ENCODE measurements at regions not wholly inside any gene's neighbourhood (a gene's known extent, or its start where the extent isn't known, plus 50 kb on each side); places are given as distances from the start of the nearest gene placed in this dataset.
"Not testable (repeated sequence)": the region's sequence is repeated elsewhere in the genome, so short reads cannot be mapped to it uniquely, and the experiment has no call there.

DNA sequence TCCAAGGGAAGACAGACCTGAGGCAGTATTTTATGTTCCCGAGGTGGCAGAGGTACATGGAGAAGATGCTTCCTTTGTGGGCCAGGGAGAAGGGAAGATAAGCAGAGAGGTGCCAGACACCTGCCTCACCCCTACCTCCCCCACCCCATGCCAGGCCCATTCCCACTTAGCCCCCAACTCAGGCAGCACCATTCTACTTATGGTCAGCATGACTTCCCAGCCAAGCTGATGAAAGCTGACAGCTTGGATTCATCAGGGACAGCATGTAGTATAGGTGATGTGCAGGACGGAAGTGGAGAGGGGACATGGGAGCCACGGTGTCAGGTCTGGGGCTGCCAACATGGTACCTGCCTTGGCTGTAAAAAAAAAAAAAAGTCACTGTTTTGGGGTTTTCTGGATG lies 57.5 kb upstream of the CSPG4 start:
- ChIA-PET POLR2A (interaction anchor here (0.6 kb wide), 1 partner anchor 42 kb away, joined by 4 read pairs; no protein-coding TSS in a partner anchor), CTCF (ENCODE audit: unreplicated experiment) (no interaction called here)
- TF ChIP-seq, protein P1, sequence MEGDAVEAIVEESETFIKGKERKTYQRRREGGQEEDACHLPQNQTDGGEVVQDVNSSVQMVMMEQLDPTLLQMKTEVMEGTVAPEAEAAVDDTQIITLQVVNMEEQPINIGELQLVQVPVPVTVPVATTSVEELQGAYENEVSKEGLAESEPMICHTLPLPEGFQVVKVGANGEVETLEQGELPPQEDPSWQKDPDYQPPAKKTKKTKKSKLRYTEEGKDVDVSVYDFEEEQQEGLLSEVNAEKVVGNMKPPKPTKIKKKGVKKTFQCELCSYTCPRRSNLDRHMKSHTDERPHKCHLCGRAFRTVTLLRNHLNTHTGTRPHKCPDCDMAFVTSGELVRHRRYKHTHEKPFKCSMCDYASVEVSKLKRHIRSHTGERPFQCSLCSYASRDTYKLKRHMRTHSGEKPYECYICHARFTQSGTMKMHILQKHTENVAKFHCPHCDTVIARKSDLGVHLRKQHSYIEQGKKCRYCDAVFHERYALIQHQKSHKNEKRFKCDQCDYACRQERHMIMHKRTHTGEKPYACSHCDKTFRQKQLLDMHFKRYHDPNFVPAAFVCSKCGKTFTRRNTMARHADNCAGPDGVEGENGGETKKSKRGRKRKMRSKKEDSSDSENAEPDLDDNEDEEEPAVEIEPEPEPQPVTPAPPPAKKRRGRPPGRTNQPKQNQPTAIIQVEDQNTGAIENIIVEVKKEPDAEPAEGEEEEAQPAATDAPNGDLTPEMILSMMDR (conservative IDR thresholded peaks at IDR 0.05; ENCODE audit: low read length), result no peak
- no peak for TF ChIP-seq EZH2phosphoT487 (IDR thresholded peaks at IDR 0.05; ENCODE audit: borderline replicate concordance, low read depth, low read length)
- H3K9me3 ChIP-seq (ENCODE audit: low read length), result no peaks in the 10 kb centered on the region
- DNase-seq (ENCODE audit: low spot score), result no peak
- BruUV-seq (replicated peaks), result no TSS peak
- H3K27ac ChIP-seq (ENCODE audit: low read depth, low read length, poor library complexity, severe bottlenecking), result no peak overlapping the region
- H2AFZ ChIP-seq (ENCODE audit: low read length), result no peak overlapping the region
- intact Hi-C loops (cut with micrococcal nuclease; ENCODE audit: unreplicated experiment), result no loop called here
- no peaks in the 10 kb centered on the region for H4K20me1 ChIP-seq (ENCODE audit: insufficient read depth, low read length)
- H3K4me1 ChIP-seq (ENCODE audit: insufficient read depth, low read length, poor library complexity, severe bottlenecking), result no peaks in the 10 kb centered on the region
- no peak overlapping the region for H3K4me3 ChIP-seq (ENCODE audit: low read depth, low read length, poor library complexity, severe bottlenecking)
- H3K9me2 ChIP-seq (ENCODE audit: insufficient read depth, low read length), result no peaks in the 10 kb centered on the region
- no peak overlapping the region for H3K4me2 ChIP-seq (ENCODE audit: low read length)
- no peaks in the 10 kb centered on the region for H3K79me2 ChIP-seq (ENCODE audit: insufficient read depth, low read depth, low read length)
- no peaks in the 10 kb centered on the region for H3K36me3 ChIP-seq (ENCODE audit: insufficient read depth, low read length)

DNA sequence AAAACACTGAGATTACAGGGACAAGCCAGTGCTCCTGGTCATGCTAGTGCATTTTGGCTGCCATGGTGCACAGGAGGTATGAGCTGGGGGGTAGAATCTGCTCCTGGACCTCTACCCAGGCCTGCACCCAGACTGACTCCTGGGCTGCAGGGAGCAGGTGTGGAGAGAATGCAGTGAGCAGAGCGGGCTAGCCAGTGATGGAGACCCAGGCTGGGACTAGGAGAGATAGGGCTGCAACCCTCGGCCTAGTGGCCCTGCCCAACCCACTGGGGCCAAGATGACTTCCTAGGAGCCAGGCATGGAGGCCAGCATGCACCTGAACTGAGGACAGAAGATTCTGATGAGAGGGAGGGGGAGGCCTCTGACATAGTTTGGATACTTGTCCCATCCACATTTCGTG lies 55.9 kb upstream of the CSPG4 start:
- H3K4me3 ChIP-seq (ENCODE audit: low read depth, low read length, poor library complexity, severe bottlenecking); H4K20me1 ChIP-seq (ENCODE audit: insufficient read depth, low read length); H2AFZ ChIP-seq (ENCODE audit: low read length); H3K4me1 ChIP-seq (ENCODE audit: insufficient read depth, low read length, poor library complexity, severe bottlenecking); CTCF ChIA-PET (ENCODE audit: unreplicated experiment); intact Hi-C loops (cut with micrococcal nuclease; ENCODE audit: unreplicated experiment); H3K9me2 ChIP-seq (ENCODE audit: insufficient read depth, low read length); H3K79me2 ChIP-seq (ENCODE audit: insufficient read depth, low read depth, low read length); H3K9me3 ChIP-seq (ENCODE audit: low read length); POLR2A ChIA-PET; BruUV-seq (replicated peaks); H3K4me2 ChIP-seq (ENCODE audit: low read length); H3K36me3 ChIP-seq (ENCODE audit: insufficient read depth, low read length); H3K27ac ChIP-seq (ENCODE audit: low read depth, low read length, poor library complexity, severe bottlenecking); DNase-seq (ENCODE audit: low spot score): not testable (repeated sequence)

DNA sequence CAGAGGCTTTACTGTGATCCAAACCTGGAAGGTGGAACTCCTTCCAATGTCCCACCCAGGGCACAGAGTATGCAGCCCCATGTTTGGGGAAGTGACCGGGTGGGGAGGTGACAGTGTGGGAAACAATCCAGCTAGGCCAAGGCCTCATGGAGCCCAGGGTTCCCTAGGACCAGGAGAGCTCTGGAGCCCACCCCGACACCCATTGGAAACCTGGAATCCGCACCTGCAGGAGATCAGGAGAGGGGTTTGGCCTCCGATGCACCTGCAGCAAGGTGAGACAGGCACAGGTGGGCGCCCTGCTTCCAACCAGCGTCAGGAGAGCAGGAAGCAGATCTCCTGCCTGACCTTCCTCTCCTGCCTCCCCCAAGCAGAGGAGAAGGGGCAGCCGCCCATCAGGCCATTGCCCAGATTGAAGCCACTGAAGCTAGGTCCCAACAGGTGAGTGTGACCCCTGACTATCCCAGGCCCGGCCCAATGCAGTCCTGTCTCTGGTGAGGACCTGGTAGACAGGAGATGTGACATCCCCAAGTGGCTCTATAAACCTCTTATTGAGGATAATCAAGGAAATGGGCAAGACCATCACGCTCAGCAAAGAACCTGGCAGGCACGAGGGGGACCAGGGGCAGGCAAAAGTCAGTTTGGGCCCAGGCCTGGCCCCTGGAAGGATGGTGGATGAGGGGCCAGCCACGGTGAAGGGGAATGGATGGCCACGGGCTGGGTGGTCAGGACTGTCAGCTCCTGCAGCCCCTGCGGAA lies 53.1 kb upstream of the CSPG4 start:
- H3K4me2 ChIP-seq (ENCODE audit: low read length); H3K4me3 ChIP-seq (ENCODE audit: low read depth, low read length, poor library complexity, severe bottlenecking); H3K9me2 ChIP-seq (ENCODE audit: insufficient read depth, low read length); intact Hi-C loops (cut with micrococcal nuclease; ENCODE audit: unreplicated experiment); H3K27ac ChIP-seq (ENCODE audit: low read depth, low read length, poor library complexity, severe bottlenecking); H3K9me3 ChIP-seq (ENCODE audit: low read length); BruUV-seq (replicated peaks); H2AFZ ChIP-seq (ENCODE audit: low read length); H3K4me1 ChIP-seq (ENCODE audit: insufficient read depth, low read length, poor library complexity, severe bottlenecking); CTCF ChIA-PET (ENCODE audit: unreplicated experiment); H3K79me2 ChIP-seq (ENCODE audit: insufficient read depth, low read depth, low read length); H3K36me3 ChIP-seq (ENCODE audit: insufficient read depth, low read length); DNase-seq (ENCODE audit: low spot score); H4K20me1 ChIP-seq (ENCODE audit: insufficient read depth, low read length): not testable (repeated sequence)
- POLR2A ChIA-PET, result interaction anchor here (0.6 kb wide), 1 partner anchor 24 kb away, joined by 3 read pairs; no protein-coding TSS in a partner anchor

DNA sequence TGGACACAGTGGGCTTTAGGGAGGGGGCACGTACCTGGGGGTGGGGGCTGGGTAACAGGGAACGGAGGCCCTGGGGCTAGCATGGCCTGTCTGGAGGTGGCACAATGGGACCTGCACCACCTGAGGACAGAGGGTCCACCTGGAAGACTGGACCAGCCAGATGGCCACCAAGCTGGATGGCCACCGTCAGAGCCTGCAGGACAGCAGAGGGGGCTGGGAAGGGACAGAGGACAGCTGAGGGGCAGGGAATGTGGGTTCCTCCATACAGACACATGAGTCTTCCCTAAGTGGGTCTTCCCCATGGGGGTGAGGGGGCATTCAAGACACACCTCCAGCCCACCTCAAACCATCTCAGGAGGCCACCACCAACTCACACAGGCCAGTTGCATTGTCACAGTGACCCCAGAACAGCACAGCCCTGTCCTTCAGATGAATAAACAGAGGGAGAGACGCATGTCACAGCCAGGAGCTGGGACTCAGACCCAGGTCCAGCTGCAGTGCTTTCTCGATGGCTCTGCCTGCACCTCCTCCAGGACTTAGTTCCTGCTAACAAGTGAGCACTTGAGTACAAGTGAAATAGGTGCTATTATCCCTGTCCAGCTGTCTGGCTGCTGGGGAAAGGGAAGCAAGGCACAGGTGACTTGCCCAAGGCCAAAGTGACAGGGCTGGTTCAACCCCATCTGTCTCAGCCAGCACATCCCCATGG lies 52.4 kb upstream of the CSPG4 start:
- intact Hi-C loops (cut with micrococcal nuclease; ENCODE audit: unreplicated experiment); BruUV-seq (replicated peaks); H4K20me1 ChIP-seq (ENCODE audit: insufficient read depth, low read length); H3K4me1 ChIP-seq (ENCODE audit: insufficient read depth, low read length, poor library complexity, severe bottlenecking); H3K4me3 ChIP-seq (ENCODE audit: low read depth, low read length, poor library complexity, severe bottlenecking); H3K9me2 ChIP-seq (ENCODE audit: insufficient read depth, low read length); H3K4me2 ChIP-seq (ENCODE audit: low read length); H3K79me2 ChIP-seq (ENCODE audit: insufficient read depth, low read depth, low read length); H2AFZ ChIP-seq (ENCODE audit: low read length); CTCF ChIA-PET (ENCODE audit: unreplicated experiment); DNase-seq (ENCODE audit: low spot score); H3K27ac ChIP-seq (ENCODE audit: low read depth, low read length, poor library complexity, severe bottlenecking); H3K9me3 ChIP-seq (ENCODE audit: low read length); H3K36me3 ChIP-seq (ENCODE audit: insufficient read depth, low read length): not testable (repeated sequence)
- POLR2A ChIA-PET, result interaction anchor here (0.6 kb wide), 1 partner anchor 25 kb away, joined by 3 read pairs; no protein-coding TSS in a partner anchor

DNA sequence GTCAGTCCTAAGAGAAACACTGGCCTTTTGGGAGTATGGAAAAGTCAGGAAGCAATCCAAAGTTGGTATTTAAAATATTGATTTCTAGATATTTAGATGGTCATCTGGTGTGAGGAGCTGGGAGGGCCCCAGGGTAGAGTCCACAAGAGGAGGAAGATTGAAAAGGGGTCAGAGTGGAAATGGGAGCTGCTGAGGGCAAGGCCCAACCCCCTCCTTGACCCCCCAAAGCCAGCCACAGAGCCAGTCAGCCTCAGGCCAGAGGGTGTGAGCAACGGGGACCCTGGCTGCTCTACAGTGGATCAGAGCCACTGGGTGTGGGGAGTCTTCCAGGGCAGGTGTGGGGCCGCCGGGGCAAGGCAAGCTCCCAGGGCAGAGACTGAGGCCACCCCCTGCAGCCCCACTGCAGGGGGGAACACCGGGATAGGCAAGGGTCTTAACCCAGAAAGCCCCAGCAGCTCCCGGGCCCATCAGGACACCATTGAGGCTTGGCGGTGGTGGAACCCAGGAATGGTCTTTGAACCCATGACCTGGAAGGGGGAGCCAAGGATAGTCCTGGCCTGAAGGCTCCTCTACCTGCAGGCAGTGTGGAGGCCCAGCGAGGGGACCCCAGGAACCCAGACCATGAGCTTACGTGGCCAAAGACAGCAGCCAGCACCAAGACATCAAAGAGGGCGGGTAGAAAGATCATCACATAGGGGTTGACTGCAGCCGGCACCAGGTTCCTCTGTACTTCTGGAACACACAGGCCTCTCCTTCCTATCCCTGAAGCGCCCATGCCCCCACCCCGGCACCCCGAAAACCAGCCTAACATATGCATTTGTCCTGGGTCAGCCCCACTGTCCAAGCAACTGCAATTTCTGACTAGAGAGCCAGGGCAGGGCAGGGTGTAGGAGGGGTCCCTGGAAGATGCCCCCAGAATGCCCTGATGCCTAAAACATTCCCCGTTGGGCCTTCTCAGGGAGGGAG lies 51.3 kb upstream of the CSPG4 start:
- H3K9me2 ChIP-seq (ENCODE audit: insufficient read depth, low read length); H3K79me2 ChIP-seq (ENCODE audit: insufficient read depth, low read depth, low read length); intact Hi-C loops (cut with micrococcal nuclease; ENCODE audit: unreplicated experiment); CTCF ChIA-PET (ENCODE audit: unreplicated experiment); H3K4me3 ChIP-seq (ENCODE audit: low read depth, low read length, poor library complexity, severe bottlenecking); H3K36me3 ChIP-seq (ENCODE audit: insufficient read depth, low read length); H3K9me3 ChIP-seq (ENCODE audit: low read length); H4K20me1 ChIP-seq (ENCODE audit: insufficient read depth, low read length); H2AFZ ChIP-seq (ENCODE audit: low read length); BruUV-seq (replicated peaks); H3K27ac ChIP-seq (ENCODE audit: low read depth, low read length, poor library complexity, severe bottlenecking); DNase-seq (ENCODE audit: low spot score); H3K4me1 ChIP-seq (ENCODE audit: insufficient read depth, low read length, poor library complexity, severe bottlenecking); POLR2A ChIA-PET; H3K4me2 ChIP-seq (ENCODE audit: low read length): not testable (repeated sequence)
